Choroid plexus epithelial cell (primary cell): ENCODE measurements at regions not wholly inside any gene's neighbourhood (a gene's known extent, or its start where the extent isn't known, plus 50 kb on each side); places are given as distances from the start of the nearest gene placed in this dataset.

Source experiments
- DNase-seq: peaks from one replicate; pipeline ENCODE4 v3.0.0-alpha.2; 2010; ENCODE audit warnings: low read depth
- H3K4me3 ChIP-seq: 2 replicates; pipeline ENCODE4 v1.5.1; 2011; ENCODE audit warnings: low read depth, mild to moderate bottlenecking, control low read depth, low read length, moderate library complexity
- CTCF ChIP-seq: conservative IDR thresholded peaks from 2 replicates; pipeline ENCODE4 v1.5.1; 2011; ENCODE audit warnings: low read depth, mild to moderate bottlenecking, control low read depth, inconsistent platforms, low read length, moderate library complexity

GRCh38 chr15:25236861-25237155, 202.0 kb downstream of the UBE3A start:
- DNase-seq: no peak
- no peak overlapping the region for H3K4me3 ChIP-seq
- TF ChIP-seq CTCF: no peak

- TF ChIP-seq CTCF: no peak
- H3K4me3 ChIP-seq: no peak overlapping the region
- no peak for DNase-seq
These were observed 201.4 kb downstream of the UBE3A start for GRCh38 chr15:25237291-25237978.

GRCh38 chr15:25238126-25238525, 200.7 kb downstream of the UBE3A start:
- DNase-seq: no peak
- H3K4me3 ChIP-seq: no peak overlapping the region
- no peak for TF ChIP-seq CTCF

GRCh38 chr15:25238716-25239470, 199.9 kb downstream of the UBE3A start:
- no peak for DNase-seq
- TF ChIP-seq CTCF: no peak
- H3K4me3 ChIP-seq: no peak overlapping the region

- no peak for DNase-seq
- no peak for TF ChIP-seq CTCF
These were observed 199.1 kb downstream of the UBE3A start for GRCh38 chr15:25239471-25240345.

GRCh38 chr15:25240461-25241021, 198.3 kb downstream of the UBE3A start:
- no peak for TF ChIP-seq CTCF
- H3K4me3 ChIP-seq: no peak overlapping the region
- DNase-seq: no peak

More at GRCh38 chr15:25239471-25240345, 199.1 kb downstream of the UBE3A start:
- no peak overlapping the region for H3K4me3 ChIP-seq
